ENCODE measurements at regions not wholly inside any gene's neighbourhood (a gene's known extent, or its start where the extent isn't known, plus 50 kb on each side); places are given as distances from the start of the nearest gene placed in this dataset.

DNA sequence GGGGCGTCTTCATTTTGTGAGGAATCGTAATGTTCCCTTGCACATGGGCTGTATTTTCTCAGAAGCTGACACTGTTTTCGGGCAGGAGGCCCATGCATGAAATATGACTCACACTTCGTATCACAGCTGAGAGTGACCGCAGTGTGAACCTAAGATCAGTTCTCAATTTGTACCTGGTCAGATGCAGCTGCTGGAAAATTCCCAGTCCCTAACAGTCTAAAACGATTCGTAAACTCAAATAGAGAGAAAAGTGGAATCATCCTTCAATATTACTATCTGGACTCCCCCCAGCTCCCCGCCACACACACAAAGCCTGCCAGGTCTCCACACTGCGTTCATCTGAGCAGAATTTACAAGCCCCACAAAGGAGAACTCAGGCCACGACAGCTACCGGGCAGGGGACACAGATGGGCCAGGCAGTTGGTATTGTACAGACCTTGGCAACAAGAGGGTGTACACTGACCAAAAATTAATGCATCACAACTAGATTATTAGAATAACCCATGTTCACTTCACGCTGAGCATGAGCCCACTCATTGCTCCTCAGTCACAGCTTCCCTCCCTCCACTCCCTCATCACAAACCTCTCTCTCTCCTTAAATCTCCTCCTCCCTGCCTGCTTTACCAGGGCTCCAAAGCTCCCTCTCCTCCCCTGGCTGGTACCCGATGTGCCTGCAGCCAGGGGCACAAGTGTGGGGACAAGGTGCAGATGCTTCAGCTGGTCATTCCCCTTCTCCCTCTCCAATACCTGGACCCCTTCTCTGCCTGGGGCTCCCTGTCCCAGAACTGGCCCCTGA lies 488.4 kb downstream of the PREX1 start:
- no peak for TF ChIP-seq SNAI2 (CRISPR knock-in tag; IDR thresholded peaks at IDR 0.05)
- 0 out of 2 replicates have a peak, but pooled peaks have one; percentile 5 for TF ChIP-seq ISL1 (CRISPR knock-in tag; IDR thresholded peaks at IDR 0.05)
- ATAC-seq, result peak; percentile 77

- TF ChIP-seq, protein P1, sequence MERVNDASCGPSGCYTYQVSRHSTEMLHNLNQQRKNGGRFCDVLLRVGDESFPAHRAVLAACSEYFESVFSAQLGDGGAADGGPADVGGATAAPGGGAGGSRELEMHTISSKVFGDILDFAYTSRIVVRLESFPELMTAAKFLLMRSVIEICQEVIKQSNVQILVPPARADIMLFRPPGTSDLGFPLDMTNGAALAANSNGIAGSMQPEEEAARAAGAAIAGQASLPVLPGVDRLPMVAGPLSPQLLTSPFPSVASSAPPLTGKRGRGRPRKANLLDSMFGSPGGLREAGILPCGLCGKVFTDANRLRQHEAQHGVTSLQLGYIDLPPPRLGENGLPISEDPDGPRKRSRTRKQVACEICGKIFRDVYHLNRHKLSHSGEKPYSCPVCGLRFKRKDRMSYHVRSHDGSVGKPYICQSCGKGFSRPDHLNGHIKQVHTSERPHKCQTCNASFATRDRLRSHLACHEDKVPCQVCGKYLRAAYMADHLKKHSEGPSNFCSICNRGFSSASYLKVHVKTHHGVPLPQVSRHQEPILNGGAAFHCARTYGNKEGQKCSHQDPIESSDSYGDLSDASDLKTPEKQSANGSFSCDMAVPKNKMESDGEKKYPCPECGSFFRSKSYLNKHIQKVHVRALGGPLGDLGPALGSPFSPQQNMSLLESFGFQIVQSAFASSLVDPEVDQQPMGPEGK (CRISPR knock-in tag; IDR thresholded peaks at IDR 0.05; ENCODE audit: borderline replicate concordance), result no peak
- TF ChIP-seq TOX (CRISPR knock-in tag; IDR thresholded peaks at IDR 0.05; ENCODE audit: borderline replicate concordance), result peak; percentile 53; the same call in 1 of the 2 replicates
- peak; percentile 64 for ATAC-seq
Measured at GRCh38 chr20:48338717-48339116, 489.1 kb downstream of the PREX1 start.

DNA sequence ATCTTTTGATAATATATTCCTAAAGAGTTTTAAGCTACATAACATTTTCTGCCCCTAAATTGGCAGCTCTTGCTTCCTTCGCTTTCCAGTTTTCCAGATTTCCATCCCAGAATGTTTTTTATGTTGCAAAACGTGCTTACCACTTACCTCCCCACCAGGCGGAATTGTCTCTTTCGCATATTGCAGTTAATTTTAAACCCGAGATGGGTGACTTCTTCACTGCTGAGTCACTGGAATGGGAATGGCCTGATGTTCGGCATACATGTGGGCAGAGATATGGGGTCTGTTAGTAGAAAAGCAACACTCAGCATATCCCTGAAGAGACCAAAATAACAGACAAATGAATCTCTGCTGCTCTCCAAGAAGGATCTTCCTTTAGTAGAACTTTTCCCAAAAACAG lies 491.2 kb downstream of the PREX1 start:
- peak; percentile 25 for ATAC-seq
- TF ChIP-seq SNAI2 (CRISPR knock-in tag; IDR thresholded peaks at IDR 0.05) (no peak), GLIS3 (CRISPR knock-in tag; IDR thresholded peaks at IDR 0.05) (no peak), TCF4 (CRISPR knock-in tag; IDR thresholded peaks at IDR 0.05; ENCODE audit: borderline replicate concordance) (no peak), PPARA (CRISPR knock-in tag; IDR thresholded peaks at IDR 0.05; ENCODE audit: borderline replicate concordance) (no peak), ZFP3 (CRISPR knock-in tag; IDR thresholded peaks at IDR 0.05) (no peak), CSDC2 (CRISPR knock-in tag; IDR thresholded peaks at IDR 0.05) (no peak), ISL1 (CRISPR knock-in tag; IDR thresholded peaks at IDR 0.05) (no peak), ESRRG (CRISPR knock-in tag; IDR thresholded peaks at IDR 0.05) (no peak), ARNTL (CRISPR knock-in tag; IDR thresholded peaks at IDR 0.05; ENCODE audit: borderline replicate concordance, low read depth) (no peak), RARB (CRISPR knock-in tag; IDR thresholded peaks at IDR 0.05) (no peak), ZNF70 (CRISPR knock-in tag; IDR thresholded peaks at IDR 0.05) (no peak), TOX (CRISPR knock-in tag; IDR thresholded peaks at IDR 0.05; ENCODE audit: borderline replicate concordance) (no peak), CSRNP3 (CRISPR knock-in tag; IDR thresholded peaks at IDR 0.05) (no peak), ZC3H10 (CRISPR knock-in tag; IDR thresholded peaks at IDR 0.05) (no peak), BACH2 (CRISPR knock-in tag; IDR thresholded peaks at IDR 0.05; ENCODE audit: borderline replicate concordance) (no peak)
- TF ChIP-seq, protein P2, sequence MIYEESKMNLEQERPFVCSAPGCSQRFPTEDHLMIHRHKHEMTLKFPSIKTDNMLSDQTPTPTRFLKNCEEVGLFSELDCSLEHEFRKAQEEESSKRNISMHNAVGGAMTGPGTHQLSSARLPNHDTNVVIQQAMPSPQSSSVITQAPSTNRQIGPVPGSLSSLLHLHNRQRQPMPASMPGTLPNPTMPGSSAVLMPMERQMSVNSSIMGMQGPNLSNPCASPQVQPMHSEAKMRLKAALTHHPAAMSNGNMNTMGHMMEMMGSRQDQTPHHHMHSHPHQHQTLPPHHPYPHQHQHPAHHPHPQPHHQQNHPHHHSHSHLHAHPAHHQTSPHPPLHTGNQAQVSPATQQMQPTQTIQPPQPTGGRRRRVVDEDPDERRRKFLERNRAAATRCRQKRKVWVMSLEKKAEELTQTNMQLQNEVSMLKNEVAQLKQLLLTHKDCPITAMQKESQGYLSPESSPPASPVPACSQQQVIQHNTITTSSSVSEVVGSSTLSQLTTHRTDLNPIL (CRISPR knock-in tag; IDR thresholded peaks at IDR 0.05; ENCODE audit: low read depth), result no peak
- TF ChIP-seq, protein P3, sequence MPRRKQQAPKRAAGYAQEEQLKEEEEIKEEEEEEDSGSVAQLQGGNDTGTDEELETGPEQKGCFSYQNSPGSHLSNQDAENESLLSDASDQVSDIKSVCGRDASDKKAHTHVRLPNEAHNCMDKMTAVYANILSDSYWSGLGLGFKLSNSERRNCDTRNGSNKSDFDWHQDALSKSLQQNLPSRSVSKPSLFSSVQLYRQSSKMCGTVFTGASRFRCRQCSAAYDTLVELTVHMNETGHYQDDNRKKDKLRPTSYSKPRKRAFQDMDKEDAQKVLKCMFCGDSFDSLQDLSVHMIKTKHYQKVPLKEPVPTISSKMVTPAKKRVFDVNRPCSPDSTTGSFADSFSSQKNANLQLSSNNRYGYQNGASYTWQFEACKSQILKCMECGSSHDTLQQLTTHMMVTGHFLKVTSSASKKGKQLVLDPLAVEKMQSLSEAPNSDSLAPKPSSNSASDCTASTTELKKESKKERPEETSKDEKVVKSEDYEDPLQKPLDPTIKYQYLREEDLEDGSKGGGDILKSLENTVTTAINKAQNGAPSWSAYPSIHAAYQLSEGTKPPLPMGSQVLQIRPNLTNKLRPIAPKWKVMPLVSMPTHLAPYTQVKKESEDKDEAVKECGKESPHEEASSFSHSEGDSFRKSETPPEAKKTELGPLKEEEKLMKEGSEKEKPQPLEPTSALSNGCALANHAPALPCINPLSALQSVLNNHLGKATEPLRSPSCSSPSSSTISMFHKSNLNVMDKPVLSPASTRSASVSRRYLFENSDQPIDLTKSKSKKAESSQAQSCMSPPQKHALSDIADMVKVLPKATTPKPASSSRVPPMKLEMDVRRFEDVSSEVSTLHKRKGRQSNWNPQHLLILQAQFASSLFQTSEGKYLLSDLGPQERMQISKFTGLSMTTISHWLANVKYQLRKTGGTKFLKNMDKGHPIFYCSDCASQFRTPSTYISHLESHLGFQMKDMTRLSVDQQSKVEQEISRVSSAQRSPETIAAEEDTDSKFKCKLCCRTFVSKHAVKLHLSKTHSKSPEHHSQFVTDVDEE (CRISPR knock-in tag; IDR thresholded peaks at IDR 0.05), result no peak
- TF ChIP-seq, protein P1 (CRISPR knock-in tag; IDR thresholded peaks at IDR 0.05; ENCODE audit: borderline replicate concordance), result no peak

Measured in SK-N-SH treated with all-trans-retinoic acid at 6 μM for 48 hours (cell line).